ENCODE measurements at regions not wholly inside any gene's neighbourhood (a gene's known extent, or its start where the extent isn't known, plus 50 kb on each side); places are given as distances from the start of the nearest gene placed in this dataset.

DNA sequence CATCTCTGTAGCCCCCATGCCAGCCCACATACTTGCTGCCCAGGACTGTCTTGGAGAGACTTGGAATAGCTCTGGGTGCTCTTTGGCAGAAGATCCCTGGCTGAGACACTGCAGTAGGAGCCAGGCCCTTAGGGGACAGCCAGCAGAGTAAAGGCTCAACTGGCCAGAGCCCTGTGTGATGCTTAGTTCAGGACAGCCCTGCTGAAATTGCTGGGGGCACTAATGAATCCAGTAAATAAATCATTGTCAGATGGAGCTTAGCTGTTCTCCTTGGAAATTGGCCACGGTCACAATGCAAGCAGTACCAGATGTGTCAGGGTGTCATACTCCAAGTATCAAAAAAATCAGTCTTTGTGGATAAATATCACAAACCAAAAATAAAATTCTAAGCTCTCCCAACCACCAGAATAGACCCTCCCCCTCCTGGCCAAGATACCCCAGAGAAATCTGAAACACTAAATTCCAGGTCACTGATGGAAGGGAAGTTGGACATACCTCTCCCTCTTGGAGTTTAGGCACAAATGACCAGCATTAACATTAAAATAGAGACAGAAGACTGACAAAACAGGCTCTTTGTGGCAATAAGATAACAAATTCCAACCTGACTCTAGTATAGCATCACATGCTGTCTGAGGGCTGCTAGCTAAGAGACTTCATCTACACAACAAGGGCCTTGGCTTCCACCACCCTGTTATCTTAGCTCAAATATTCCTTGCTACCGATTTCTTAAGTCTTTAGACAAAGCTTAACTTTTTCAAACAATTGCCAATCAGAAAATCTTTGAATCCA, 83.2 kb upstream of the DNAH14 start:
- Histone ChIP-seq H3K27ac (no peak overlapping the region), H3K4me3 (no peak overlapping the region)
- TF ChIP-seq, protein P1, sequence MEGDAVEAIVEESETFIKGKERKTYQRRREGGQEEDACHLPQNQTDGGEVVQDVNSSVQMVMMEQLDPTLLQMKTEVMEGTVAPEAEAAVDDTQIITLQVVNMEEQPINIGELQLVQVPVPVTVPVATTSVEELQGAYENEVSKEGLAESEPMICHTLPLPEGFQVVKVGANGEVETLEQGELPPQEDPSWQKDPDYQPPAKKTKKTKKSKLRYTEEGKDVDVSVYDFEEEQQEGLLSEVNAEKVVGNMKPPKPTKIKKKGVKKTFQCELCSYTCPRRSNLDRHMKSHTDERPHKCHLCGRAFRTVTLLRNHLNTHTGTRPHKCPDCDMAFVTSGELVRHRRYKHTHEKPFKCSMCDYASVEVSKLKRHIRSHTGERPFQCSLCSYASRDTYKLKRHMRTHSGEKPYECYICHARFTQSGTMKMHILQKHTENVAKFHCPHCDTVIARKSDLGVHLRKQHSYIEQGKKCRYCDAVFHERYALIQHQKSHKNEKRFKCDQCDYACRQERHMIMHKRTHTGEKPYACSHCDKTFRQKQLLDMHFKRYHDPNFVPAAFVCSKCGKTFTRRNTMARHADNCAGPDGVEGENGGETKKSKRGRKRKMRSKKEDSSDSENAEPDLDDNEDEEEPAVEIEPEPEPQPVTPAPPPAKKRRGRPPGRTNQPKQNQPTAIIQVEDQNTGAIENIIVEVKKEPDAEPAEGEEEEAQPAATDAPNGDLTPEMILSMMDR (IDR thresholded peaks at IDR 0.05): no peak
- no peak for DNase-seq (ENCODE audit: low spot score)

DNA sequence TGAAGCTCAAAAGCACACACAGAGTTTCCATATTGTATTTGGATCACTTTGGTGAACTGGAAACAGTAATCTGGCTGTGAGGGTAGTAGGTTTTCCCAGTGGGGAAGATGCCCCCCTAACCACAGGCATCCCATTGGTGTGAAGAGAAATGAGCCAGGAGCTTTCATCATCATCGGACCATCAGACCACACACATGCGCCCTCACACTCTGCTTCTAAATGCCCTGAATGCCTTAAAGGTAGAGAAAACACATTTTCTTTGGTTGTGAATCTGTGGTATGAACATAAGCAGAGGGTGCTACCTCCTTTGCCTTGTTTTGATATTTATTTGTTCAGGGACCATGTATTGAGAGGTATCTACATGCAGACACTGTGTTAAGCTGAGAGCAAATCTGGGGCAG, 79.0 kb upstream of the DNAH14 start:
- Histone ChIP-seq H3K27ac (no peak overlapping the region), H3K4me3 (no peak overlapping the region)
- no peak for DNase-seq (ENCODE audit: low spot score)
- TF ChIP-seq, protein P1 (IDR thresholded peaks at IDR 0.05): no peak

DNA sequence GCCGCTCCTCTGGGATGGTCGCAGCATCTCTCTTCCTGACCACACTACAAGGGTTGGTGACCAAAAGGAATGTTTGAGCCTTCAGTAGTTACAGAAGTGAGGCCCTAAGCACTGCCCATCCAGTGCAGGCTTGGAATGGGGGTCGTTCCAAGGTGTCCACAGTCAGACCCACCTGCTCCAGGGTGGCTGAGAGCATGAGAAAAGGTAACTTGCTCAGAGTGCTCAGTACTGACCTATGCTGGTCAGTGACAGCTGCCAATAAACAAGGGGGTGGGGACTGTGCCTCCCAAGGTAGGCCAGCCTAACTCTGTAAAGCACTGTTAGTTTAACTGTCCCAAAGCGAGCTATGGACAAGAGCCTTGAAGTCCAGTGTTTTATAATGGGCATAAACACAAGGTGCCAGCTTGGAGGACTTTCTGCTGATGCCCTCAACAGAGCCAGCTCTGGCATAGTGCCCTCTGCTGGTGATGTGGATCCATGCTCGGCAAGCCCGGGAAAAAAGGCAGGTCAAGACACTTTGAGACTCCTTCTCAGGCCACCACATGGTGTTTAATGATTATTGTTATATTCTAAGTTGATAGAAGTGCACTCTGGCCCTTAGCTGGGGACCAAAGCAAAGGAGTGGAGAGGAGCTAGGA, 78.1 kb upstream of the DNAH14 start:
- H3K4me3 ChIP-seq: no peak overlapping the region
- H3K27ac ChIP-seq: no peak overlapping the region
- no peak for DNase-seq (ENCODE audit: low spot score)
- TF ChIP-seq, protein P1 (IDR thresholded peaks at IDR 0.05): peak; percentile 16

DNA sequence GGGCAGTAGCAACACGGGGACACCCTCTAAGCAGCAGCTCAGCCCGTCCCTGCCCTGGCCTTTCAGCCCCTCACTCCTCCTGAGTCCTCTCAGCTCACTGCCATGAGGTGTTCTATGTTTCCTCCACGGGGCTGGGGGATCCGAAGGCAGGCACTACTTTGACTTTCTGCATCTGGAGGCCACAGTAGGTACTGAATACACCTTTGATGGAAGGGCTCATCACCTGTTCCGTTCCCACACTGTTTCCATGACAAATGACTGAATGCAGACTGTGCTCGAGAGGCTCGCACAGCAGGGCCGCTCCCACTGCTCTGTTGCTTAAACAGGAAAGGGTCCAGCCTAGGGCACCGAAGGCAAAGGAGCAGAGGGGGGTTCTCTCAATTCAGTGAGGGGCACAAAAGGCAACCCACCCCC, 77.6 kb upstream of the DNAH14 start:
- TF ChIP-seq, protein P1 (IDR thresholded peaks at IDR 0.05): no peak
- Histone ChIP-seq H3K4me3 (no peak overlapping the region), H3K27ac (no peak overlapping the region)
- no peak for DNase-seq (ENCODE audit: low spot score)

DNA sequence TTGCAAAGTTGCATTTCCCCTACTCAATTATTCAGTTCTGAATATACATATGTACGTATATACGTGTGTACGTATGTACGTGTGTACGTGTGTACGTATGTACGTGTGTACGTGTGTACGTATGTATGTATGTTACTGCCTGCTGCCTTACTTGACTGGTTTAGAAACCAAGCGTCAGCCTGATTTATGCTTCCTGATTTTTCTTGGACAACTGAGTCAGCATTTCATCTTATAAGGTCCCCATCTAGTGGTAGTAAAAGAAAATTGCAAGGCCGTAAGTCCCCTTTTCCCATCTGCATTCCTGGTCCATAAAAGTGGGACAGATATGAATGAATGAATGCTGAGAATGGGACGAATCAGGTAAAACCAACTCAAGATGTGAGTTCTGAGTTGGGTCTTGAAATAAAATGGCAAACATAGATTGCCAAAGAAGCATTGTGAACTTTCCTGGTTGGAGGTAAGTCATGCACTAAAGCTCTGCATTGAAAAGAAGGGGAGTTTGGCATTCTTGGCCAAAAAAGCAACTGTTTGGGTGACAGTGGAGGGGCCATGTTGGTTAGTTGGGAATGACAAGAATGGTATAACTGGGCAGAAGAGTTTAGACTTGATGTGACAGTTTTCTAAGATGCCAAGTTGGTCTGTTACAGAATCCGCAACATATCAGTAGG, 76.4 kb upstream of the DNAH14 start:
- TF ChIP-seq, protein P1 (IDR thresholded peaks at IDR 0.05): no peak
- no peak overlapping the region for H3K4me3 ChIP-seq
- no peak for DNase-seq (ENCODE audit: low spot score)
- H3K27ac ChIP-seq: no peak overlapping the region

DNA sequence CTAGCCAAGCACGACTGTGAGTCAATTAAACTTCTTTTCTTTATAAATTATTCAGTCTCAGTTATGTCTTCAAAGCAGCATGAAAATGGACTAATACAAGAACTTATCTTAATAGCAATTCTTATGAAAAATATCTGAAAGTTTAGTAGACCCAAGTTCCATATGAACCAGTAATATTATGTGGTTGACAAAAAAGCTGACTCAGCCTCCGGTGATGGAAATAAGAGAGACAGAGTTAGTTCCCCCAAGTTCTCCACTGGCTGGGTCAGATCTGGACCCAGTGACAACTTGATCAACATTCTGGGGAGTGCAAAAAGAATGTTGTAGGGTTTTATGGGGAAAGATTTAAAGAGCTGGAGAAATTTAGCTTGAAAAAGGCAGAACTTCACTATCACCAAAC, 72.5 kb upstream of the DNAH14 start:
- Histone ChIP-seq H3K4me3 (no peak overlapping the region), H3K27ac (no peak overlapping the region)
- DNase-seq (ENCODE audit: low spot score): no peak
- TF ChIP-seq, protein P1 (IDR thresholded peaks at IDR 0.05): no peak
